ENCODE measurements at regions not wholly inside any gene's neighbourhood (a gene's known extent, or its start where the extent isn't known, plus 50 kb on each side); places are given as distances from the start of the nearest gene placed in this dataset.

- no peak for DNase-seq (ENCODE audit: low spot score)
- WGBS, result 90% methylated on average over 7 of the region's 7 CpGs
- no peak overlapping the region for H3K27ac ChIP-seq
- H3K36me3 ChIP-seq, result no peaks in the 10 kb centered on the region
- TF ChIP-seq POLR2AphosphoS5 (IDR thresholded peaks at IDR 0.05) (no peak), POLR2A (IDR thresholded peaks at IDR 0.05) (no peak), CTCF (IDR thresholded peaks at IDR 0.05) (no peak)
- intact Hi-C loops (cut with DNase I), result no loop called here
- no peaks in the 10 kb centered on the region for H3K27me3 ChIP-seq (replicated peaks; ENCODE audit: insufficient read depth)
- no peaks in the 10 kb centered on the region for H3K9me3 ChIP-seq
- no peaks in the 10 kb centered on the region for H3K4me1 ChIP-seq (replicated peaks)
- no peak overlapping the region for H3K4me3 ChIP-seq
Measured at GRCh38 chr10:10938676-10939075, 79.0 kb upstream of the CELF2 start.

GRCh38 chr10:10941127-10941730, 76.4 kb upstream of the CELF2 start:
- intact Hi-C loops (cut with DNase I), result no loop called here
- WGBS, result 60% methylated on average over 6 of the region's 6 CpGs

GRCh38 chr10:10942441-10942840, 75.2 kb upstream of the CELF2 start:
- no peak overlapping the region for H3K27ac ChIP-seq
- no peaks in the 10 kb centered on the region for H3K4me1 ChIP-seq (replicated peaks)
- intact Hi-C loops (cut with DNase I), result no loop called here
- H3K4me3 ChIP-seq, result no peak overlapping the region
- no peaks in the 10 kb centered on the region for H3K36me3 ChIP-seq
- H3K9me3 ChIP-seq, result no peaks in the 10 kb centered on the region
- DNase-seq (ENCODE audit: low spot score), result no peak
- TF ChIP-seq CTCF (IDR thresholded peaks at IDR 0.05) (no peak), POLR2AphosphoS5 (IDR thresholded peaks at IDR 0.05) (no peak), POLR2A (IDR thresholded peaks at IDR 0.05) (no peak)
- no peaks in the 10 kb centered on the region for H3K27me3 ChIP-seq (replicated peaks; ENCODE audit: insufficient read depth)
- WGBS, result 97% methylated on average over 1 of the region's 1 CpG

More at GRCh38 chr10:10941127-10941730, 76.4 kb upstream of the CELF2 start:
- H3K36me3 ChIP-seq, result no peaks in the 10 kb centered on the region
- no peaks in the 10 kb centered on the region for H3K4me1 ChIP-seq (replicated peaks)
- DNase-seq (ENCODE audit: low spot score), result no peak
- H3K9me3 ChIP-seq, result no peaks in the 10 kb centered on the region
- H3K27ac ChIP-seq, result no peak overlapping the region
- TF ChIP-seq POLR2A (IDR thresholded peaks at IDR 0.05) (no peak), POLR2AphosphoS5 (IDR thresholded peaks at IDR 0.05) (no peak), CTCF (IDR thresholded peaks at IDR 0.05) (no peak)
- no peaks in the 10 kb centered on the region for H3K27me3 ChIP-seq (replicated peaks; ENCODE audit: insufficient read depth)
- no peak overlapping the region for H3K4me3 ChIP-seq

GRCh38 chr10:10946081-10946480, 71.6 kb upstream of the CELF2 start:
- Histone ChIP-seq H3K4me1 (replicated peaks) (no peaks in the 10 kb centered on the region), H3K27ac (no peak overlapping the region), H3K4me3 (no peak overlapping the region), H3K27me3 (replicated peaks; ENCODE audit: insufficient read depth) (no peaks in the 10 kb centered on the region), H3K36me3 (no peaks in the 10 kb centered on the region), H3K9me3 (no peaks in the 10 kb centered on the region)
- intact Hi-C loops (cut with DNase I), result no loop called here
- no peak for DNase-seq (ENCODE audit: low spot score)
- 90% methylated on average over 1 of the region's 1 CpG for WGBS
- no peak for TF ChIP-seq CTCF (IDR thresholded peaks at IDR 0.05)

- Histone ChIP-seq H3K4me1 (replicated peaks) (no peaks in the 10 kb centered on the region), H3K36me3 (no peaks in the 10 kb centered on the region), H3K4me3 (no peak overlapping the region), H3K27me3 (replicated peaks; ENCODE audit: insufficient read depth) (no peaks in the 10 kb centered on the region), H3K9me3 (no peaks in the 10 kb centered on the region), H3K27ac (no peak overlapping the region)
- 73% methylated on average over 4 of the region's 4 CpGs for WGBS
- no peak for TF ChIP-seq POLR2AphosphoS5 (IDR thresholded peaks at IDR 0.05)
- no peak for TF ChIP-seq CTCF (IDR thresholded peaks at IDR 0.05)
- no peak for TF ChIP-seq POLR2A (IDR thresholded peaks at IDR 0.05)
- DNase-seq (ENCODE audit: low spot score), result no peak
- intact Hi-C loops (cut with DNase I), result no loop called here
Measured at GRCh38 chr10:10946801-10947200, 70.9 kb upstream of the CELF2 start.
